GM12864 (cell line): ENCODE measurements at regions not wholly inside any gene's neighbourhood (a gene's known extent, or its start where the extent isn't known, plus 50 kb on each side); places are given as distances from the start of the nearest gene placed in this dataset.

Experiments used
- DNase-seq: peaks from one replicate; pipeline ENCODE4 v3.0.0-alpha.2; 2011; ENCODE audit warnings: low read depth
- H3K4me3 ChIP-seq: 2 replicates; pipeline ENCODE4 v1.5.1; 2011; ENCODE audit warnings: mild to moderate bottlenecking, low read depth, low read length, control low read depth
- CTCF ChIP-seq: IDR thresholded peaks from 2 replicates; pipeline ENCODE4 v1.5.1; 2011; ENCODE audit warnings: low read depth, mild to moderate bottlenecking, moderate library complexity, low read length, control low read depth, inconsistent platforms; ENCODE audit errors: missing control alignments

GRCh38 chr10:78716043-78716660 is 352.6 kb upstream of the ZMIZ1 start:
- no peak overlapping the region for H3K4me3 ChIP-seq
- TF ChIP-seq CTCF = no peak
- DNase-seq = no peak

GRCh38 chr10:78717200-78717599 is 351.6 kb upstream of the ZMIZ1 start:
- H3K4me3 ChIP-seq = no peak overlapping the region
- DNase-seq = no peak

GRCh38 chr10:78718032-78718572 is 350.7 kb upstream of the ZMIZ1 start:
- no peak for TF ChIP-seq CTCF
- no peak for DNase-seq
- no peak overlapping the region for H3K4me3 ChIP-seq

More at GRCh38 chr10:78717200-78717599, 351.6 kb upstream of the ZMIZ1 start:
- TF ChIP-seq CTCF = no peak

- no peak for TF ChIP-seq CTCF
- no peak for DNase-seq
- H3K4me3 ChIP-seq = no peak overlapping the region
Observed at GRCh38 chr10:78719276-78719675, 349.5 kb upstream of the ZMIZ1 start.

GRCh38 chr10:78720091-78720490 is 348.7 kb upstream of the ZMIZ1 start:
- no peak for DNase-seq
- no peak overlapping the region for H3K4me3 ChIP-seq
- TF ChIP-seq CTCF = no peak

GRCh38 chr10:78721231-78721630 is 347.5 kb upstream of the ZMIZ1 start:
- no peak for DNase-seq
- H3K4me3 ChIP-seq = no peak overlapping the region
- TF ChIP-seq CTCF = no peak

- DNase-seq = no peak
- TF ChIP-seq CTCF = no peak
- H3K4me3 ChIP-seq = no peak overlapping the region
Observed at GRCh38 chr10:78724846-78725245, 343.9 kb upstream of the ZMIZ1 start.
